ENCODE measurements at regions not wholly inside any gene's neighbourhood (a gene's known extent, or its start where the extent isn't known, plus 50 kb on each side); places are given as distances from the start of the nearest gene placed in this dataset.

- no peak for TF ChIP-seq POLR2A (IDR thresholded peaks at IDR 0.05; ENCODE audit: low read depth, low read length)
- TF ChIP-seq POLR2AphosphoS5 (IDR thresholded peaks at IDR 0.05; ENCODE audit: low read depth, low read length), result no peak
- no peak for TF ChIP-seq TAF1 (IDR thresholded peaks at IDR 0.05; ENCODE audit: low read depth, low read length)
- TF ChIP-seq SPI1 (IDR thresholded peaks at IDR 0.05; ENCODE audit: low read depth, low read length), result no peak
- no peak for TF ChIP-seq POU2F2 (IDR thresholded peaks at IDR 0.05; ENCODE audit: low read depth, low read length)
- no peak for TF ChIP-seq PAX5 (IDR thresholded peaks at IDR 0.05; ENCODE audit: insufficient read depth, low read length, severe bottlenecking)
These were observed 253.3 kb downstream of the KCNRG start for GRCh38 chr13:50268500-50268899.

Measured in GM12891 (cell line).